Activated CD8-positive, alpha-beta T cell treated with anti-CD3 and anti-CD28 coated beads, Interleukin-2, amount 10 ng/mL, durations not matched to agents 7 days and 5 days (primary cell): ENCODE measurements at regions not wholly inside any gene's neighbourhood (a gene's known extent, or its start where the extent isn't known, plus 50 kb on each side); places are given as distances from the start of the nearest gene placed in this dataset.

Experiments used
- ATAC-seq: fragments of 150-1000 bp; cut with Tn5 transposase; one replicate; pipeline ENCODE4 v1.10.0; 2021; ENCODE audit warnings: moderate library complexity
- CTCF ChIA-PET: fragments of 350-600 bp; sonication (Branson Sonifier 250); formaldehyde crosslinking; loops from one replicate; lab custom pipeline; 2021; ENCODE audit warnings: antibody characterized with exemption; lab: Charles Lee
- POLR2A ChIA-PET: fragments of 350-600 bp; sonication (Branson Sonifier 250); formaldehyde crosslinking; loops from one replicate; lab custom pipeline; 2021; ENCODE audit warnings: antibody characterized with exemption; lab: Charles Lee
- DNase-seq: peaks from one replicate; pipeline ENCODE4 v3.0.0-alpha.2; 2020
- H3K27ac Mint-ChIP-seq: one replicate; pipeline ENCODE4 v1.8.0; 2021; ENCODE audit warnings: mild to moderate bottlenecking, mixed read lengths
- H3K27me3 Mint-ChIP-seq: one replicate; pipeline ENCODE4 v1.8.0; 2021; ENCODE audit warnings: low read depth, mixed read lengths
- H3K36me3 Mint-ChIP-seq: one replicate; pipeline ENCODE4 v1.8.0; 2021; ENCODE audit warnings: low read depth, mixed read lengths
- H3K4me1 Mint-ChIP-seq: one replicate; pipeline ENCODE4 v1.8.0; 2021; ENCODE audit warnings: low read depth, mixed read lengths
- H3K4me3 Mint-ChIP-seq: one replicate; pipeline ENCODE4 v1.8.0; 2021; ENCODE audit warnings: mild to moderate bottlenecking, mixed read lengths
- H3K9me3 Mint-ChIP-seq: one replicate; pipeline ENCODE4 v1.8.0; 2022; ENCODE audit warnings: mixed read lengths; ENCODE audit not compliant: insufficient read depth

DNA sequence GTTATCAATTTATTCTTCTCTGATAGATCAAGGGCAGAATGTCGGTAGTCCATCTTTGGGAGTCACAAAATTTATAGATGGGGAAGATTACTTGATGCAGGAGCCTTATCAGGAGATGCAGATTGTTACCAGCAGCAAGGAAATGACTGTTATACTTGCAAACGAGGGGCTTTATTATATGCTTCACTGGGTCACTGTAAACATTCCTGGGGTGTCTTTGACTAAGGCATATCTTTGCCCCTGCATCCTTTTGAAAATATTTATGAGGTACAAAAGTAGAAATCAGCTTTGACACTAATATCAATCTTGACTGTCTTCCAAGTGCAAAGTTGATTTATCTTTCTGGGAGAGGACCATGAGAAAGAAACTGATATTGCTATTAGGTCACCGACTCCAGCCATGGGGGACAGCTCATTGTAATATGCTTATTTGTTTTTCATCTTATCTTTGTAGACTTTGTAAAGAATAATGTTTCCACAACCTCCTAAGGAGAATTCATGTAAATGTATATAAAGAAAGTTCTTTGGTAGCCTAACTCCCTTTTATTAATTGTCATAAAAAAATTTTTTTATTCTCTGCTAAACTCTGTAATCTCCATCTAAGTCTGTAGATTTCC is 177.3 kb upstream of the EMCN start:
- no peak for ATAC-seq
- Mint-ChIP-seq H3K27me3 (no peaks in the 10 kb centered on the region), H3K4me1 (no peaks in the 10 kb centered on the region), H3K27ac (no peak overlapping the region), H3K36me3 (no peaks in the 10 kb centered on the region), H3K4me3 (no peak overlapping the region), H3K9me3 (no peaks in the 10 kb centered on the region)
- DNase-seq = no peak
- POLR2A ChIA-PET = no interaction called here
- CTCF ChIA-PET = no interaction called here

DNA sequence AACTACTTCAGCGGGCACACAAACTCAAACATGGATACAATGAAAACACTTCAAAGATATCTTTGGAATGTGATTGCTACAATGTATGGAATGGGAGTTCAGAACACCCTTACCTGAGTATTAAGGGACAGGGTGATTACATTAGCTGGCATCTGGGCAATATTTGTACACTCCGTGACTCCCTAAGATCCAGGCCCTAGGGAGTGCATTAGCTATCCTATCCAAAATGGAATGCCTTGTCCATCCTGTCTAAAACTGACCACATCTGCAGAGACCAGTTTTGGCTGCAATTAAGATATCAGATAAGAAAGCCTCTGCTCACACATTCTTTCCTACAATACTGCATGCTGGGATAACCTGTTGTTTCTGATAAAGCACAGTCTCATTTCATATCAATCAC is 176.6 kb upstream of the EMCN start:
- ATAC-seq (no peak), DNase-seq (no peak)
- H3K4me1 Mint-ChIP-seq = no peaks in the 10 kb centered on the region
- no peaks in the 10 kb centered on the region for H3K36me3 Mint-ChIP-seq
- H3K27ac Mint-ChIP-seq = no peak overlapping the region
- H3K9me3 Mint-ChIP-seq = no peaks in the 10 kb centered on the region
- no peak overlapping the region for H3K4me3 Mint-ChIP-seq
- ChIA-PET CTCF (interaction anchor here (0.6 kb wide), 1 partner anchor 195 kb away, joined by 4 read pairs; no protein-coding TSS in a partner anchor), POLR2A (no interaction called here)
- H3K27me3 Mint-ChIP-seq = no peaks in the 10 kb centered on the region

DNA sequence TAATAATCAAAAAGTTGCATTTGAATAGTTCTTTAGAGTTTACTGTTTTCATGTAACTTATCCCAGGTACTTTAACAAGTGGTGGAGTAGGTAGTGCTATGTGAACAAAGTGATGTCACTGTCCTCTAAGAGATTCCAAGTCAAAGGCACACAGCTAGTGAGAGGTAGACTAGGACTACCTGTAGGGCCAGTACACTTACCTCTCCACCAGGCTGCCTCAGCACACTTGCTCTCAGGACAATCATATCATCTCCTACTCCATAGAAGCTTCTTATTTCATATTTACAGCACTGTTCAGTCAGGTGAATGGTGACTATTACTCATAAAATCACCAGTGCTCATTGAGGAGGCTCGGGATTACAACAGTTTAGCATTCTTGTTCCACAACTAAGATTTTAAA is 173.0 kb upstream of the EMCN start:
- H3K36me3 Mint-ChIP-seq = no peaks in the 10 kb centered on the region
- DNase-seq = no peak
- peaks cover 3% of the 10 kb centered on the region for H3K27me3 Mint-ChIP-seq
- POLR2A ChIA-PET = no interaction called here
- no peak for ATAC-seq
- no peaks in the 10 kb centered on the region for H3K9me3 Mint-ChIP-seq
- no peak overlapping the region for H3K27ac Mint-ChIP-seq
- no peaks in the 10 kb centered on the region for H3K4me1 Mint-ChIP-seq
- CTCF ChIA-PET = interaction anchor here (0.9 kb wide), 1 partner anchor 597 kb away, joined by 3 read pairs; no protein-coding TSS in a partner anchor
- H3K4me3 Mint-ChIP-seq = no peak overlapping the region

DNA sequence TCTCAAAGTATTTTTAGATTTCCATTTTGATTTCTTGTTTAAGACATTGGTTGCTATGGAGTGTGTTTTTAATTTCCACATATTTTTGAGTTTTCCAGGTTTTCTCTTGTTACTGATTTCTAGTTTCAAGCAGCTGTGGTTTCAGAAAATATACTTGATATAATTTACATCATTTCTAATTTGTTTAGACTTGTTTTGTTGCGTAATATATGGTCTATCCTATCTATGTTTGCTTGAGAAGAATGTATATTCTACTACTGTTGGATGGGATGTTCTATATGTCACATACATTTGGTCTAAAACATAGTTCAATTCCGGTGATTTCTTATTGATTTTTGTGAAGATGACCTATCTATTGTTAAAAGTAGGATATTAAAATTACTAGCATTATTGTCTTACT is 170.5 kb upstream of the EMCN start:
- no peak overlapping the region for H3K4me3 Mint-ChIP-seq
- no peak overlapping the region for H3K27ac Mint-ChIP-seq
- ATAC-seq (no peak), DNase-seq (no peak)
- ChIA-PET POLR2A (no interaction called here), CTCF (no interaction called here)
- H3K27me3 Mint-ChIP-seq = peaks cover 9% of the 10 kb centered on the region
- no peaks in the 10 kb centered on the region for H3K9me3 Mint-ChIP-seq
- no peaks in the 10 kb centered on the region for H3K36me3 Mint-ChIP-seq
- no peaks in the 10 kb centered on the region for H3K4me1 Mint-ChIP-seq

DNA sequence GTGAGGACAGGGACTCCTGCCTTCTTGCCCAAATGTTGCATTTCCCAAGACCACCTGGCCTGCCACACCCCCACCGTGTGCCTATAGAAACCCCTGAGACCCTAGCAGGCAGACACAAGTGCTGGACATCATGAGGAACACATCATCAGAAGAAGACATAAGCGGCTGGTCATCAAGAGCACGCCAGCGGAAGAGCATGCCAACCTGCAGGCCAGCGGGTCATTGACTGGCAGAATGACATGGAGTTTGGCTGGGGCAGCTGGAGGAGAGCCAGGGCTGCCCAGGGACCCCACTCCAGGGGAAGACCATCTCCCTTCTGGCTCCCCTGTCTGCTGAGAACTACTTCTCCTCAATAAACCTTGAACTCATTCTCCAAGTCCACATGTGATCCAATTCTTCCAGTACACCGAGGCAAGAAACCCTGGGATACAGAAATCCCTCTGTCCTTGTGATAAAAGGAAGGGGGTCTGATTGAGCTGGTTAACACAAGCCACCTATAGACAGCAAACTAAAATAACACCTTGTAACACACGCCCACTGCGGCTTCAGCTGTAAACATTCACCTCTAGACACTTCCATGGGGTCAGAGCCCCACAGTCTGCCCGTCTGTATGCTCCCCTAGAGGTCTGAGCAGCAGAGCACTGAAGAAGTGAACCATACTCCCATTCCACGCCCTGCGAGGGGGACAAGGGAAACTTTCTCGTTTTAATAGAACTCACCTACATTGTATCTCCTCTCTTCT is 164.8 kb upstream of the EMCN start:
- H3K27ac Mint-ChIP-seq = no peak overlapping the region
- ATAC-seq = no peak
- H3K27me3 Mint-ChIP-seq = peaks cover 9% of the 10 kb centered on the region
- ChIA-PET POLR2A (no interaction called here), CTCF (no interaction called here)
- no peak for DNase-seq
- H3K4me3 Mint-ChIP-seq = no peak overlapping the region
- H3K9me3 Mint-ChIP-seq = no peaks in the 10 kb centered on the region
- no peaks in the 10 kb centered on the region for H3K36me3 Mint-ChIP-seq
- no peaks in the 10 kb centered on the region for H3K4me1 Mint-ChIP-seq

DNA sequence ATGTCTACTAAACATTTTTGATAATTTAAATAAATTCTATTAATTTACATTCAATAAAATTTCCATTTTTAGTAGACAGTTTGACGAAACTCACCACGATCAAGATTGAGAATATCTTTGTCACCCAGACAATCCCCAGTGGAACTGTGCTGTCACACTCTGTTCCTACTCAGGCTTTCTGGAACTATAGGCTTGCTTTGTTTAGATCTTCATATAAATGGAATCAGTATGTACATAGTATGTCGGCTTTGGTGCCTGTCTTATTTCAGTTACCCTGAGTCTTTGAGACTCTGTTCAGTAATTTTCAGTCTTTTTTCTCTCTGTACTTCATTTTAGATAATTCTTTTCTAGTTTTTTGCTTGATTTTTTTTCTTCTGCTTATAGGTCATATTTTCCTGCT is 163.5 kb upstream of the EMCN start:
- ATAC-seq (no peak), DNase-seq (no peak)
- Mint-ChIP-seq H3K4me3 (no peak overlapping the region), H3K4me1 (no peaks in the 10 kb centered on the region), H3K9me3 (no peaks in the 10 kb centered on the region), H3K27ac (no peak overlapping the region), H3K27me3 (peaks cover 8% of the 10 kb centered on the region), H3K36me3 (no peaks in the 10 kb centered on the region)
- CTCF ChIA-PET = no interaction called here
- POLR2A ChIA-PET = no interaction called here

DNA sequence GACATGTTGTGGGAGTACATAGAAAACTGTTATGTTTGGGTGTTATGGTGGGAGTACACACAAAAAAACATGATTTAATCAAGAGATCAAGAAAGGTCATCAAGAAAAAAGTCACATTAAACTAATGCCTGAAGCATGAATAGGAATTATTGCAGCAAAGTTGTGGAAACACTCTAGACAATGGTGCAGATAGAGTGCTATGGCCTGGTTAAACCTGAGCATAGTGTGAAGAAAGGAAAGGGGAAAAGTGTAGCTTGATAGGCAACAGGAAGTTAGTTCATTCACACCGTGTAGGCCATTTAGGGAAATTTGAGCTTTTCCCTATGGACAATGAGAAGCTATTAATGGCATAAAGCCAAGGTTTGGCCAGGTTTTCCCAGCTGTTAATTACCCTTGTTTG is 162.1 kb upstream of the EMCN start:
- DNase-seq = no peak
- H3K27ac Mint-ChIP-seq = no peak overlapping the region
- ATAC-seq = no peak
- H3K27me3 Mint-ChIP-seq = peaks cover under 1% of the 10 kb centered on the region
- POLR2A ChIA-PET = interaction anchor here (1.5 kb wide), 1 partner anchor 17 kb away, joined by 3 read pairs; no protein-coding TSS in a partner anchor
- H3K9me3 Mint-ChIP-seq = no peaks in the 10 kb centered on the region
- H3K36me3 Mint-ChIP-seq = no peaks in the 10 kb centered on the region
- no peaks in the 10 kb centered on the region for H3K4me1 Mint-ChIP-seq
- no peak overlapping the region for H3K4me3 Mint-ChIP-seq
- CTCF ChIA-PET = interaction anchor here (1.9 kb wide), 1 partner anchor 587 kb away, joined by 6 read pairs; no protein-coding TSS in a partner anchor

DNA sequence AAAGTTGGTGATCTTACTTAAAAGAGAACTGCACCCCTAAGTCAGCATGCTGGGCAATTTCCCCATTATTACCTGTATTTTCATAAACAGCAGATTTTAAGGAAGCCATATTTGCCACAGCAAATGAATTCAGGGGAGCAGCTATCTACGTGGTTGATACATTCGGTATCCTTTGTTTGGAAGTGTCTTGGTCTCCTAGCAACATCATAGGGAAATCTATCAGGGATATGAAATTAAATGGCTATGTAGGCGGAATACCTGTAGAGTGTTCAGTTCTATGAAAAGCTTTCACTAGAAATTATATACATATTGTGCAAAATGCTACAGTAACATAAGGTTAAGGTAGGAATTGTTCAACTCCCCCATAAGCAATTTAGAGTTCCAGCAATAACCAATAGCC is 157.2 kb upstream of the EMCN start:
- Mint-ChIP-seq H3K9me3 (no peaks in the 10 kb centered on the region), H3K4me1 (no peaks in the 10 kb centered on the region), H3K27ac (no peak overlapping the region), H3K4me3 (no peak overlapping the region), H3K36me3 (no peaks in the 10 kb centered on the region), H3K27me3 (no peaks in the 10 kb centered on the region)
- ATAC-seq = no peak
- CTCF ChIA-PET = no interaction called here
- DNase-seq = no peak
- POLR2A ChIA-PET = no interaction called here

DNA sequence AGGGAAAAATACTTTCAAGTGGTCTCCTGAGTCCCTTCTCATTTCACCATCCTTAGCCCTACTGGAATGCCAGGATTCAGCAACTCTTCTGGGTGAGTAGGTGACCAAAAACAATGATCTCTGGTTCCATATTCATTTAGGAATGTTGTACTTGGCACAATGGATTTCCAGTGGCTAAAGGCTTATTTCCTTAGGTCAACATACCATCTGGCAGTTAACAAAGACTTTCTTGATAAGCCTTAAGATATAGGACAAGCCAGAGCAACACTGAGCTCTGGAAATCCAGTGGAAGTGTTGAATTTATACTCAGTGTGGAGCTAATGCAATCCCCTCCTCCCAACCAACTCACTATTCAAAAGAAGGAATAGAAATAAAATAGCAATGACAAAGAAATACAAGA is 139.4 kb upstream of the EMCN start:
- ChIA-PET POLR2A (no interaction called here), CTCF (no interaction called here)
- no peak overlapping the region for H3K4me3 Mint-ChIP-seq
- no peaks in the 10 kb centered on the region for H3K36me3 Mint-ChIP-seq
- no peaks in the 10 kb centered on the region for H3K9me3 Mint-ChIP-seq
- no peak overlapping the region for H3K27ac Mint-ChIP-seq
- H3K27me3 Mint-ChIP-seq = peaks cover 3% of the 10 kb centered on the region
- DNase-seq (no peak), ATAC-seq (no peak)
- no peaks in the 10 kb centered on the region for H3K4me1 Mint-ChIP-seq

DNA sequence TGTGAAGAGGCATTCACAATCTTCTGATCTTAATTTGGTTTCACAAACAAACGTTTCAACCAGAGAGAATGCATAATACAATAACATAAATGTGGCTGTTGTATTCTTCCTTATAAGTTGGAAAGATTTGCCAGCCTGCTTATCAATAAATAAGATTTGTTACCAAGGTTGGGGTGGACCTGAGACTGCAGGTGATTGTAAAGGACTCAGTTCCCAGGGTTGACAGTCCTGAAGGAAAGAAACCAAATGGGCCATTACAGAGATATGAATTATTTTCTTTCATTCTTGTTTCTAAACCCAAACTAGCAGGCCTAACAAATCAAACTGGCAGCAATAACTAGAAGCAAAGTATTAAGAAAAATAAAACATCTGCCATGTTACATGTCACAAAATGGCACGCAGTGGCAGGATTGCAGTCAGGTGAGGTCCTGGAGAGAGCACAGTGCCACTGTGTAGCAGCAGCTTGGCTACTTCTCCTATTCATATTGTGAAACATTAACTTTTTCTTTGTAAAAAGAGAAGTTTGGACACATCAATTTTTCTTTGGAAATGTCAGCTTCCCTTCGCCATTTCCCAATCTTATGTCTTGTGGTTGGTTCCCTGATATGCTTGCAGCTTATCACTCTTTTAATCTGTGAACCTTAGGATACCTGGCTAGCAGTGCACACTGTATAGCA is 133.8 kb upstream of the EMCN start:
- Mint-ChIP-seq H3K27me3 (peaks cover 3% of the 10 kb centered on the region), H3K36me3 (no peaks in the 10 kb centered on the region), H3K4me1 (no peaks in the 10 kb centered on the region), H3K27ac (no peak overlapping the region), H3K9me3 (no peaks in the 10 kb centered on the region), H3K4me3 (no peak overlapping the region)
- ATAC-seq (no peak), DNase-seq (no peak)
- POLR2A ChIA-PET = no interaction called here
- CTCF ChIA-PET = no interaction called here

DNA sequence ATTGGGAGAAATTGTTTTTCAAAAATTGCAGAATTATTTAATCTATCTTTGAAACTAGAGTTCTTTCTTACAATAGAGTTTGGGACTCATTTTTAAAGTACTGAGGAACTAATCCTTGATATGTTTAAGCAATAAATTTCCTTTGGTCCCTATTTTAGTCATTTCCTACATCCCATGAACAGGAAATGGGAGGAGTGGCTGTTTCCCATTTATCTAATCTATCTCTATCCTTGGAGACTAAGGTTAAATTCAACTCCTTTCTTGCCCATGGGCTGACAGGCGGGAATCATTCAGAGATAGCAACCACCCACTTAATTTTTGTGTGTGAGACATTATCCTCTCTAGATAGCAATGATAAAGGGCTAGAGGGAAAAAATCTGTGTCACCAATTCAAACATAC is 131.6 kb upstream of the EMCN start:
- no peaks in the 10 kb centered on the region for H3K9me3 Mint-ChIP-seq
- DNase-seq (no peak), ATAC-seq (no peak)
- CTCF ChIA-PET = no interaction called here
- H3K27ac Mint-ChIP-seq = no peak overlapping the region
- no peak overlapping the region for H3K4me3 Mint-ChIP-seq
- no peaks in the 10 kb centered on the region for H3K4me1 Mint-ChIP-seq
- POLR2A ChIA-PET = no interaction called here
- H3K36me3 Mint-ChIP-seq = no peaks in the 10 kb centered on the region
- H3K27me3 Mint-ChIP-seq = peaks cover 2% of the 10 kb centered on the region

DNA sequence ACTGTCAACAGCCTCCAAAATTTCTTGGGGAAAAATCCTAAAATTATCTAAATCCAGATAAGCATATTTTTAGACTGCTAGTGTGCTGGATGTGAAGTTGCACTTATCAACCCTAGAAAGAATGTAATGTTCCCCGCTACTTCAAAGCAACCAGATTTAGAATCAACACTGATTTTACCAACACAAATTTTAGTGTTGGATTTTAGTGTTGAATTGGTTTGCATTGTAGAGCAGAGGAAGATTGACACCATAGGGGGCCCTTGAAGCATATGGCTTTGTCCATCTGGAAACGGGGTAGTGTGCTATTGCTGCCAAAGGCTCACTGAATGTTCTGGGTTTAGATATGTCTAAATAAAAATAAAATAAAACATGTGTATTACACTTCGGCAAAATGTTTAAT is 126.3 kb upstream of the EMCN start:
- Mint-ChIP-seq H3K27me3 (peaks cover 8% of the 10 kb centered on the region), H3K27ac (no peak overlapping the region), H3K36me3 (no peaks in the 10 kb centered on the region), H3K4me3 (no peak overlapping the region), H3K4me1 (no peaks in the 10 kb centered on the region), H3K9me3 (no peaks in the 10 kb centered on the region)
- CTCF ChIA-PET = no interaction called here
- DNase-seq (no peak), ATAC-seq (no peak)
- POLR2A ChIA-PET = no interaction called here
